ENCODE measurements at regions not wholly inside any gene's neighbourhood (a gene's known extent, or its start where the extent isn't known, plus 50 kb on each side); places are given as distances from the start of the nearest gene placed in this dataset.

- H3K14ac ChIP-seq (ENCODE audit: insufficient read depth, low read length): no peak overlapping the region
- H2BK15ac ChIP-seq (ENCODE audit: low read depth, low read length): no peak overlapping the region
- H2BK20ac ChIP-seq (ENCODE audit: low read depth, low read length, poor library complexity, severe bottlenecking): no peak overlapping the region
- no peak overlapping the region for H3K4me2 ChIP-seq (ENCODE audit: insufficient read depth, insufficient read length, low read length)
- no peaks in the 10 kb centered on the region for H3K27me3 ChIP-seq (ENCODE audit: insufficient read depth, low read length)
- TF ChIP-seq CTCF (conservative IDR thresholded peaks at IDR 0.05): no peak
- H3K56ac ChIP-seq (ENCODE audit: insufficient read length, low read depth, low read length): no peak overlapping the region
- no peak overlapping the region for H2BK12ac ChIP-seq (ENCODE audit: insufficient read length, low read depth, low read length)
- no peaks in the 10 kb centered on the region for H3K9me3 ChIP-seq (ENCODE audit: control insufficient read depth, low read depth, low read length)
- no peak overlapping the region for H3K23ac ChIP-seq (ENCODE audit: insufficient read length, low read depth, low read length)
- DNase-seq: no peak
- no peak overlapping the region for H3K9ac ChIP-seq (ENCODE audit: extremely low read depth, insufficient read length, low read length)
- H4K20me1 ChIP-seq (ENCODE audit: control insufficient read depth, insufficient read depth, insufficient read length): no peaks in the 10 kb centered on the region
- no peaks in the 10 kb centered on the region for H3K23me2 ChIP-seq (ENCODE audit: insufficient read length, low read depth, low read length, poor library complexity, severe bottlenecking)
- H2AFZ ChIP-seq (ENCODE audit: low read length): no peak overlapping the region
- H3K27me3 Mint-ChIP-seq (ENCODE audit: low read depth): peaks cover 1% of the 10 kb centered on the region; the same call in 1 of the 2 replicates
- no peaks in the 10 kb centered on the region; a peak in 1 of 5 replicates for H3K9me3 Mint-ChIP-seq
- no peak overlapping the region for H3K18ac ChIP-seq (ENCODE audit: insufficient read length, low read depth, low read length)
- no peak overlapping the region for H3K27ac Mint-ChIP-seq
- no peak overlapping the region for H4K8ac ChIP-seq (replicated peaks; ENCODE audit: insufficient read length, low read depth, low read length)
- no peak overlapping the region for H2AK5ac ChIP-seq (ENCODE audit: insufficient read length, low read length)
- no peaks in the 10 kb centered on the region for H3K4me1 Mint-ChIP-seq
- H4K91ac ChIP-seq (ENCODE audit: insufficient read length, low read depth, low read length): no peak overlapping the region
- no peak overlapping the region for H3K4me3 Mint-ChIP-seq
- H3K4me1 ChIP-seq (ENCODE audit: insufficient read depth, low read length): no peaks in the 10 kb centered on the region
- no peaks in the 10 kb centered on the region for H3K79me1 ChIP-seq (ENCODE audit: insufficient read depth, low read depth, low read length, poor library complexity, severe bottlenecking)
- no peak overlapping the region for H2BK120ac ChIP-seq (ENCODE audit: low read depth, low read length, poor library complexity, severe bottlenecking)
- no peak overlapping the region for H3K4ac ChIP-seq (ENCODE audit: low read depth, low read length)
- H2BK5ac ChIP-seq (ENCODE audit: insufficient read length, low read length): no peak overlapping the region
- no peak overlapping the region for H3T11ph ChIP-seq (ENCODE audit: low read length)
- no peaks in the 10 kb centered on the region for H3K36me3 Mint-ChIP-seq (ENCODE audit: insufficient read depth in 1 of 3, low read depth in 3 of 3)
- no peak overlapping the region for H3K27ac ChIP-seq (ENCODE audit: insufficient read length, low read depth, low read length)
- H3K79me2 ChIP-seq (ENCODE audit: insufficient read depth, low read length): no peaks in the 10 kb centered on the region
- H4K5ac ChIP-seq (ENCODE audit: insufficient read length, low read depth, low read length): no peak overlapping the region
These were observed 278.9 kb upstream of the GIMD1 start for GRCh38 chr4:106647451-106647850.

Data from H9 (cell line).